ENCODE measurements at regions not wholly inside any gene's neighbourhood (a gene's known extent, or its start where the extent isn't known, plus 50 kb on each side); places are given as distances from the start of the nearest gene placed in this dataset.
A peak's percentile ranks its signal among the peaks of the same experiment; 100 is the strongest.

DNA sequence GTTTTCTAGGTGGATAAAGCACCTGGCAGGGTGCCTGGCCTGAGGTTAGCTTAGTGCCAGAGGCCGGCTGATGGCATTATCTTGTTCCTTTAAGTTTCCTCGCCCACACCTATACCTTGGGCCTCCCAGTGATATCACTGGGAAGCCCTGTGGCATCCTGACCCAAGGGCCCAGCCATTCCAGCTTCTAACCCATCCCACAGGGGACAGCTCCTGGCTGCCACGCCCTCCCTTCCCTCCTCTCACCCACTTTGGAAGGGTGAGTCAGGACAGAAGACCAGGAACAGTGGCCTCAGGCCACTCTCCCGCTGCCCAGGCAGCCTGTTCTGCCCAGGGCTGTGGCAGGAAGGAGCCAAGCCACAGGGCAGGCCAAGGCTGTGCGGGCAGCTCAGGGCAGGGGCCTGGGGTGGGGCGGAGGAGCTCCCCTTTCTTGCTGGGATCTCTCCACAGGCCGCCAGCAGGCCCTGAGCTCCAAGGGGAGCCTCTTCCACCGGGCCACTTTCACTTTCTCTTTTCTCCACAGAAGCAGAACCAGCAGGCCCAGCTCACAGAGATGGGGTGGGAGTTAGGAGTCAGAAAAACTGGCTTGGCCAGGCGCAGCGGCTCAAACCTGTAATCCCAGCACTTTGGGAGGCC lies 75.1 kb downstream of the IRF2BPL start:
- Histone ChIP-seq H3K27me3 (ENCODE audit: insufficient read depth, poor library complexity, severe bottlenecking) (no peaks in the 10 kb centered on the region), H3K27ac (replicated peaks) (no peak overlapping the region; the same call in 1 of the 2 replicates), H3K4me3 (replicated peaks; ENCODE audit: insufficient read depth, low read length) (no peak overlapping the region)
- TF ChIP-seq SPI1 (IDR thresholded peaks at IDR 0.05; ENCODE audit: borderline replicate concordance, low read depth) (no peak), POLR2AphosphoS5 (IDR thresholded peaks at IDR 0.05; ENCODE audit: low read depth) (no peak), GABPA (IDR thresholded peaks at IDR 0.05; ENCODE audit: low read depth) (no peak)
- TF ChIP-seq, protein P1, sequence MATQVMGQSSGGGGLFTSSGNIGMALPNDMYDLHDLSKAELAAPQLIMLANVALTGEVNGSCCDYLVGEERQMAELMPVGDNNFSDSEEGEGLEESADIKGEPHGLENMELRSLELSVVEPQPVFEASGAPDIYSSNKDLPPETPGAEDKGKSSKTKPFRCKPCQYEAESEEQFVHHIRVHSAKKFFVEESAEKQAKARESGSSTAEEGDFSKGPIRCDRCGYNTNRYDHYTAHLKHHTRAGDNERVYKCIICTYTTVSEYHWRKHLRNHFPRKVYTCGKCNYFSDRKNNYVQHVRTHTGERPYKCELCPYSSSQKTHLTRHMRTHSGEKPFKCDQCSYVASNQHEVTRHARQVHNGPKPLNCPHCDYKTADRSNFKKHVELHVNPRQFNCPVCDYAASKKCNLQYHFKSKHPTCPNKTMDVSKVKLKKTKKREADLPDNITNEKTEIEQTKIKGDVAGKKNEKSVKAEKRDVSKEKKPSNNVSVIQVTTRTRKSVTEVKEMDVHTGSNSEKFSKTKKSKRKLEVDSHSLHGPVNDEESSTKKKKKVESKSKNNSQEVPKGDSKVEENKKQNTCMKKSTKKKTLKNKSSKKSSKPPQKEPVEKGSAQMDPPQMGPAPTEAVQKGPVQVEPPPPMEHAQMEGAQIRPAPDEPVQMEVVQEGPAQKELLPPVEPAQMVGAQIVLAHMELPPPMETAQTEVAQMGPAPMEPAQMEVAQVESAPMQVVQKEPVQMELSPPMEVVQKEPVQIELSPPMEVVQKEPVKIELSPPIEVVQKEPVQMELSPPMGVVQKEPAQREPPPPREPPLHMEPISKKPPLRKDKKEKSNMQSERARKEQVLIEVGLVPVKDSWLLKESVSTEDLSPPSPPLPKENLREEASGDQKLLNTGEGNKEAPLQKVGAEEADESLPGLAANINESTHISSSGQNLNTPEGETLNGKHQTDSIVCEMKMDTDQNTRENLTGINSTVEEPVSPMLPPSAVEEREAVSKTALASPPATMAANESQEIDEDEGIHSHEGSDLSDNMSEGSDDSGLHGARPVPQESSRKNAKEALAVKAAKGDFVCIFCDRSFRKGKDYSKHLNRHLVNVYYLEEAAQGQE (IDR thresholded peaks at IDR 0.05; ENCODE audit: insufficient replicate concordance, low read depth) = no peak
- TF ChIP-seq, protein P2, sequence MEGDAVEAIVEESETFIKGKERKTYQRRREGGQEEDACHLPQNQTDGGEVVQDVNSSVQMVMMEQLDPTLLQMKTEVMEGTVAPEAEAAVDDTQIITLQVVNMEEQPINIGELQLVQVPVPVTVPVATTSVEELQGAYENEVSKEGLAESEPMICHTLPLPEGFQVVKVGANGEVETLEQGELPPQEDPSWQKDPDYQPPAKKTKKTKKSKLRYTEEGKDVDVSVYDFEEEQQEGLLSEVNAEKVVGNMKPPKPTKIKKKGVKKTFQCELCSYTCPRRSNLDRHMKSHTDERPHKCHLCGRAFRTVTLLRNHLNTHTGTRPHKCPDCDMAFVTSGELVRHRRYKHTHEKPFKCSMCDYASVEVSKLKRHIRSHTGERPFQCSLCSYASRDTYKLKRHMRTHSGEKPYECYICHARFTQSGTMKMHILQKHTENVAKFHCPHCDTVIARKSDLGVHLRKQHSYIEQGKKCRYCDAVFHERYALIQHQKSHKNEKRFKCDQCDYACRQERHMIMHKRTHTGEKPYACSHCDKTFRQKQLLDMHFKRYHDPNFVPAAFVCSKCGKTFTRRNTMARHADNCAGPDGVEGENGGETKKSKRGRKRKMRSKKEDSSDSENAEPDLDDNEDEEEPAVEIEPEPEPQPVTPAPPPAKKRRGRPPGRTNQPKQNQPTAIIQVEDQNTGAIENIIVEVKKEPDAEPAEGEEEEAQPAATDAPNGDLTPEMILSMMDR (IDR thresholded peaks at IDR 0.05; ENCODE audit: insufficient read depth, low read length) = no peak
- DNase-seq (ENCODE audit: low read depth in 1 of 2, low spot score in 1 of 2) = no peak

DNA sequence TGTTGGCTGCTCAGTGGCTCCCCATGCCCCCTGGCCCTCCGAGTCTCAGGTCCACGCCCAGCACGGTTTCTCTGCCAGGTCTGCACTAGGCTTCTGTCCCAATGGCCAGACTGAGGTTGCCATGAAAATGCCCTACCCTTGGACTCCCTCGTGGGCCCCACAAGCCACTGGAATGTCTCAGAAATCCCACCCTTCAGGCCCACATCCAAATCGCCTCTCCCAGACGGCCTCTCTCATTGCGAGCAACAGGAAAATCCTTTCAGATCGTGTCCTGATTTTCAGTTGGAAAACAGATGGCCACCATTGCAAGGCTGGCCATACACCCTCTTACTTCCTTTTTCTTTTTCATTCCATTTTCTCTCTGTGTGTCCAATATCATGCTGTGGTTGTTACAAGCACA lies 77.3 kb downstream of the IRF2BPL start:
- Histone ChIP-seq H3K27ac (replicated peaks) (no peak overlapping the region), H3K4me3 (replicated peaks; ENCODE audit: insufficient read depth, low read length) (no peak overlapping the region), H3K27me3 (ENCODE audit: insufficient read depth, poor library complexity, severe bottlenecking) (no peaks in the 10 kb centered on the region)
- no peak for DNase-seq (ENCODE audit: low read depth in 1 of 2, low spot score in 1 of 2)
- TF ChIP-seq, protein P2 (IDR thresholded peaks at IDR 0.05; ENCODE audit: insufficient read depth, low read length) = no peak
- TF ChIP-seq, protein P1 (IDR thresholded peaks at IDR 0.05; ENCODE audit: insufficient replicate concordance, low read depth) = no peak

DNA sequence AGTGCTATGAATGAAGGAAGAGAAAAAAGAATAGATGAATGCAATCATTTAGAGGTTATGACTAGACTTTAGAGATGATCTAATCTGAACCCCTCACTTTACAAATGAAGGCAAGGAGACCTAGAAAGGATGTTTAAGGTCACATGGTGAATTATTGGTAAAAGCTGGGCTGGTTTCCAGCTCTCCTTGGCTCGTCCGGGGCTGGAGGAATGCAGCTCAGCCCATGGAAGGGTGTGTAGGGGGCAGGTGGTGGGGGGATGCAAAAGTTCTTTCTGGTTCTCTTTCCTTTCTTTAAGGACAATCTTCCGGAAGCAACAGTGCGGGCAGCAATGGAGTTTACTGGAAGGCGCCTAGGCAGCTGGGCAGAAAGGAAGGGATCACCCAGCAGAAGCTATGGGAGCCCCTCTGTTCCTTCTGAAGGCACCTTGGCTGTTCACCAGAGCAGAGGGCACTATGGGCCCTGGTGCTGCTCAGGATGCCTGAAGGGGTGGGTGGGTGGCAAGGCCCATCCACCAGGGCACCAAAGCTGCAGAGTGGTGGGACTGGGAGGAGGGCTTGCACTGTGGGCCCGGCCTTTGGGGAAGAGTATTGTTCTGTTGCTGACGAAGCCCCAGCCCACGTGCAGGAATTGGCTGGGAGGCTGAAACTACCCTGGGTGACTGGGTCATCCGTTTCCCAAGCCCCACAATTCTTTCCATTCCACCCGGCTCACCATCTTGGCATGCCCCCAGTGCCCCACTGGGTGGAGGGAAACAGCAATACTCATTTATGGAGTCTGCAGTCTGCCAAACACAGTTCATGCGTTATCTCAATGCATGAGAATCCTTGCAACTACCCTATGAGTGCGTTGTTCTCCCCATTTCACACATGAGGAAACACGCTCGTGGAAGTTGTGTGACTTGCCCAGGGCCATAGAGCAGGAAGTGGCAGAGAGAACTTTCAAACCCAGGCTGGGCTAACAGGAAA lies 78.2 kb downstream of the IRF2BPL start:
- Histone ChIP-seq H3K27me3 (ENCODE audit: insufficient read depth, poor library complexity, severe bottlenecking) (no peaks in the 10 kb centered on the region), H3K4me3 (replicated peaks; ENCODE audit: insufficient read depth, low read length) (no peak overlapping the region), H3K27ac (replicated peaks) (no peak overlapping the region)
- TF ChIP-seq POLR2AphosphoS5 (IDR thresholded peaks at IDR 0.05; ENCODE audit: low read depth) (no peak), GABPA (IDR thresholded peaks at IDR 0.05; ENCODE audit: low read depth) (no peak), SPI1 (IDR thresholded peaks at IDR 0.05; ENCODE audit: borderline replicate concordance, low read depth) (no peak)
- TF ChIP-seq, protein P2 (IDR thresholded peaks at IDR 0.05; ENCODE audit: insufficient read depth, low read length) = no peak
- TF ChIP-seq, protein P1 (IDR thresholded peaks at IDR 0.05; ENCODE audit: insufficient replicate concordance, low read depth) = no peak
- DNase-seq (ENCODE audit: low read depth in 1 of 2, low spot score in 1 of 2) = peak in 1 of 2 experiments; percentile 9
